Nephron progenitor cell (in vitro differentiated cells): ENCODE measurements at regions not wholly inside any gene's neighbourhood (a gene's known extent, or its start where the extent isn't known, plus 50 kb on each side); places are given as distances from the start of the nearest gene placed in this dataset.
"Not testable (repeated sequence)": the region's sequence is repeated elsewhere in the genome, so short reads cannot be mapped to it uniquely, and the experiment has no call there.

ENCODE experiments used
- DNase-seq: peaks from one replicate; pipeline ENCODE4 v3.0.0; 2021
- H3K27ac Mint-ChIP-seq: 2 replicates; pipeline ENCODE4 v1.8.0; 2021; ENCODE audit warnings: mild to moderate bottlenecking, moderate library complexity, mixed read lengths
- H3K27me3 Mint-ChIP-seq: 2 replicates; pipeline ENCODE4 v1.8.0; 2021; ENCODE audit warnings: mild to moderate bottlenecking, low read depth, mixed read lengths; ENCODE audit not compliant: poor library complexity
- H3K36me3 Mint-ChIP-seq: 2 replicates; pipeline ENCODE4 v1.8.0; 2021; ENCODE audit warnings: low read depth, mixed read lengths
- H3K4me1 Mint-ChIP-seq: 2 replicates; pipeline ENCODE4 v1.8.0; 2021; ENCODE audit warnings: mixed read lengths
- H3K4me3 Mint-ChIP-seq: 2 replicates; pipeline ENCODE4 v1.8.0; 2021; ENCODE audit warnings: mild to moderate bottlenecking, moderate library complexity, mixed read lengths
- H3K9me3 Mint-ChIP-seq: 2 replicates; pipeline ENCODE4 v1.8.0; 2021; ENCODE audit warnings: mild to moderate bottlenecking, moderate library complexity, mixed read lengths
- TF ChIP-seq, protein P1 (sequence below): fragments of 200-600 bp; sonication (generic); IDR thresholded peaks from 2 replicates; pipeline ENCODE4 v1.5.0; 2021; ENCODE audit warnings: antibody characterized with exemption

DNA sequence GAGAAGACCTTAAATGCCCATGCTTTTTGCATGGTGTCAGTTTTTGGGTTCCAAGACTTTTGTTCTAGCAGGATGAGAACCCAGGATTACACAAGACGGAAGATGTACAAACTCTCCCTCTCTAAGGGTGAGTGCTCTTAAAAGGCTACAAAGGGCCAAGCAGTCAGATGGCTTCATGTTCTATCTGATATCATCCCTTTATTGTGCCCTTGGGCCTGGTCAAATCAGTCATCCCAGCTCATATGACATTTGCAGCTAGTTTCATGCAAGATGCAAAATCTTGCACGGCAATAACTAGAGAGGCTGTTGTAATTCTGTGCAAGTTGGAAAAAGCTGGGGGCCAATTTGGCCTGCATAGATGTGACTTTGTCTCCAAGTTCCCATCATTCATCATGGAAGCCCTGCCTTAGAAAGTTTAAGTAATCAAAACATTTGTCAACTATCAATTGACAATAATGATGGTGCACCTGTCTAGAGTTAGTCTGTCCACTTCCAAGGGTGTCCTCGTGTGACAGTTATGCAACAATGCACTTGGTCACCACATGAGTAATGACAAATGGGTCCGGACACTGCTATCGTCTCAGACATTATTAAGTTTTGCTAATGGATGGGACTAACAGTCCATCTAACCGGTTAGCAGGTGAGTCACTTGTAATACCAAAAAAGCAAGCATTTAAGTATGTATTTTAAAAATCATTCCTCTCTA, 58.6 kb upstream of the ZFHX3 start:
- no peaks in the 10 kb centered on the region for H3K9me3 Mint-ChIP-seq
- TF ChIP-seq, protein P1, sequence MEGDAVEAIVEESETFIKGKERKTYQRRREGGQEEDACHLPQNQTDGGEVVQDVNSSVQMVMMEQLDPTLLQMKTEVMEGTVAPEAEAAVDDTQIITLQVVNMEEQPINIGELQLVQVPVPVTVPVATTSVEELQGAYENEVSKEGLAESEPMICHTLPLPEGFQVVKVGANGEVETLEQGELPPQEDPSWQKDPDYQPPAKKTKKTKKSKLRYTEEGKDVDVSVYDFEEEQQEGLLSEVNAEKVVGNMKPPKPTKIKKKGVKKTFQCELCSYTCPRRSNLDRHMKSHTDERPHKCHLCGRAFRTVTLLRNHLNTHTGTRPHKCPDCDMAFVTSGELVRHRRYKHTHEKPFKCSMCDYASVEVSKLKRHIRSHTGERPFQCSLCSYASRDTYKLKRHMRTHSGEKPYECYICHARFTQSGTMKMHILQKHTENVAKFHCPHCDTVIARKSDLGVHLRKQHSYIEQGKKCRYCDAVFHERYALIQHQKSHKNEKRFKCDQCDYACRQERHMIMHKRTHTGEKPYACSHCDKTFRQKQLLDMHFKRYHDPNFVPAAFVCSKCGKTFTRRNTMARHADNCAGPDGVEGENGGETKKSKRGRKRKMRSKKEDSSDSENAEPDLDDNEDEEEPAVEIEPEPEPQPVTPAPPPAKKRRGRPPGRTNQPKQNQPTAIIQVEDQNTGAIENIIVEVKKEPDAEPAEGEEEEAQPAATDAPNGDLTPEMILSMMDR: no peak
- peaks cover 10% of the 10 kb centered on the region for H3K27me3 Mint-ChIP-seq
- H3K27ac Mint-ChIP-seq: no peak overlapping the region
- H3K4me3 Mint-ChIP-seq: no peak overlapping the region
- H3K36me3 Mint-ChIP-seq: no peaks in the 10 kb centered on the region
- H3K4me1 Mint-ChIP-seq: peaks cover 13% of the 10 kb centered on the region
- DNase-seq: no peak

DNA sequence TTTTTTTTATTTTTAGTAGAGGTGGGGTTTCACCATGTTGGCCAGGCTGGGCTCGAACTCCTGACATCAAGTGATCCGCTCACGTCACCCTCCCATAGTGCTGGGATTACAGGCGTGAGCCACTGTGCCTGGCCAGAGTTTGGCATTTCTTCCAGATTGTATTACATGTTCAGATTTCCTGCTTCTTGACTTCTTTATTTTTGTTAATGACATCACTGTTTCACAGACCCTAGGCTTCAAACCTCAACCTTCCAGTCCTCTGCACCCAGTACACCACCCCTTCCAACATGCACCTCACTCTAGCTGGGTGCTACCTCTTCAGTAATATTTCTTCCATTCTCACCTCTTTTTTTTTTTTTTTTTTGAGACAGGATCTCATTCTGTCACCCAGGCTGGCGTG, 53.6 kb upstream of the ZFHX3 start:
- Mint-ChIP-seq H3K4me1 (peaks cover 2% of the 10 kb centered on the region), H3K27me3 (peaks cover 17% of the 10 kb centered on the region), H3K27ac (no peak overlapping the region), H3K36me3 (no peaks in the 10 kb centered on the region), H3K9me3 (no peaks in the 10 kb centered on the region), H3K4me3 (no peak overlapping the region)
- TF ChIP-seq, protein P1: no peak
- no peak for DNase-seq

DNA sequence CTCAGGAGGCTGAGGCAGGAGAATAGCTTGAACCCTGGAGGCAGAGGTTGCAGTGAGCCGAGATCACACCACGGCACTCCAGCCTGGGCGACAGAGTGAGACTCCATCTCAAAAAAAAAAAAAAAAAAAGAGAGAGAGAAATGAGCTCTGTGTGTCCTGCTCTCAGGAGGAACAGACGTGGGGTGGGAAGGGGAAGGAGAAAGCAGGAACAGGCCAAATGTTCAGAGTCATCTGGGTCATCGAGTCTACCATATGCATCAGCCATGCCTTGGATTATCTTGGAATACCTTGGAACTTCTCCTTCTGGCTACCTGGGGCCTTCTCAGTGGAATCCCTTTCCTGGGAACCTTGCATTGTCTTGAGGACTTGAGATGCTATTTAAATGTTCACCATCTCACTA, 51.7 kb upstream of the ZFHX3 start:
- H3K4me1 Mint-ChIP-seq: peaks cover 14% of the 10 kb centered on the region
- H3K36me3 Mint-ChIP-seq, H3K9me3 Mint-ChIP-seq, H3K27ac Mint-ChIP-seq, H3K4me3 Mint-ChIP-seq, DNase-seq: not testable (repeated sequence)
- H3K27me3 Mint-ChIP-seq: peaks cover 17% of the 10 kb centered on the region
